HepG2 (cell line): ENCODE measurements at regions not wholly inside any gene's neighbourhood (a gene's known extent, or its start where the extent isn't known, plus 50 kb on each side); places are given as distances from the start of the nearest gene placed in this dataset.

Source experiments
- ATAC-seq: fragments of 200-7000 bp; cut with Tn5 transposase; 3 replicates; pipeline ENCODE4 v1.9.1; 2020; ENCODE audit warnings: mild to moderate bottlenecking, moderate library complexity
- BruUV-seq: library from RNA; stranded (reverse); fragments of 400-500 nt; replicated peaks from 2 replicates; lab custom pipeline; 2021; lab: Mats Ljungman, UMichigan
- CTCF ChIA-PET: fragments of 300-600 bp; formaldehyde crosslinking; extraction: SDS; loops from one replicate; lab custom pipeline; 2021; ENCODE audit warnings: low total read pairs, inconsistent platforms, low intra/inter-chr PET ratio; lab: Yijun Ruan, JAX
- POLR2A ChIA-PET: fragments of 350-600 bp; sonication (Branson Sonifier 250); formaldehyde crosslinking; loops from one replicate; lab custom pipeline; 2020; ENCODE audit warnings: antibody characterized with exemption, inconsistent platforms; lab: Yijun Ruan, JAX
- DNase-seq: peaks from one replicate; pipeline ENCODE4 v3.0.0-alpha.2; 2015; ENCODE audit warnings: low spot score
- FAIRE-seq: peaks from 3 replicates; lab custom pipeline; 2011; peaks lifted over from hg19 to GRCh38; lab: Jason Lieb, UNC
- H2AFZ ChIP-seq: one replicate; pipeline ENCODE4 v1.6.1; 2011; ENCODE audit warnings: low read length, inconsistent platforms
- H3K27ac ChIP-seq: fragments of 300-600 bp; 3 replicates; pipeline ENCODE4 v1.8.0; 2011; ENCODE audit warnings: mixed run types, mild to moderate bottlenecking, mixed read lengths, low read length, inconsistent platforms; ENCODE audit not compliant: insufficient read depth; ENCODE audit errors: extremely low read length
- H3K27me3 ChIP-seq, 2 experiments: fragments of 200-600 bp in 1 of 2; 2 replicates in 1 of 2; 3 replicates in 1 of 2; pipeline versions ENCODE4 v1.6.0 to v1.8.0; 2011; ENCODE audit warnings: low read length in 2 of 2, mild to moderate bottlenecking in 2 of 2, moderate library complexity in 2 of 2, inconsistent platforms in 1 of 2; ENCODE audit not compliant: insufficient read depth in 2 of 2, control insufficient read depth in 1 of 2
- H3K36me3 ChIP-seq, 2 experiments: fragments of 200-600 bp in 1 of 2; replicated peaks in 1 of 2; 2 replicates in 1 of 2; 3 replicates in 1 of 2; pipeline versions ENCODE4 v1.5.1 to v1.8.0; 2011; ENCODE audit warnings: low read length in 2 of 2, inconsistent platforms in 1 of 2; ENCODE audit not compliant: insufficient read depth in 2 of 2, control insufficient read depth in 1 of 2
- H3K4me1 ChIP-seq: 2 replicates; pipeline ENCODE4 v1.5.1; 2012; ENCODE audit warnings: low read length, inconsistent platforms; ENCODE audit not compliant: insufficient read depth
- H3K4me2 ChIP-seq: 2 replicates; pipeline ENCODE4 v1.6.0; 2011; ENCODE audit warnings: low read depth, low read length, inconsistent platforms
- H3K4me3 ChIP-seq, 3 experiments: fragments of 200-600 bp in 1 of 3; sonication (generic), shearing (Covaris generic) in 1 of 3; replicated peaks in 1 of 3; 2 replicates each; pipeline ENCODE4 v1.5.1; 2011 to 2016; ENCODE audit warnings: low read length in 3 of 3, inconsistent platforms in 2 of 3, low read depth in 2 of 3, mild to moderate bottlenecking in 2 of 3, control low read depth in 1 of 3, mixed read lengths in 1 of 3; ENCODE audit not compliant: insufficient read depth in 1 of 3
- H3K79me2 ChIP-seq: one replicate; pipeline ENCODE4 v1.6.1; 2011; ENCODE audit warnings: low read length, inconsistent platforms; ENCODE audit not compliant: insufficient read depth
- H3K9ac ChIP-seq: 2 replicates; pipeline ENCODE4 v1.6.0; 2011; ENCODE audit warnings: mild to moderate bottlenecking, low read depth, low read length, inconsistent platforms; ENCODE audit not compliant: insufficient read depth
- H3K9me3 ChIP-seq: 2 replicates; pipeline ENCODE4 v1.5.1; 2012; ENCODE audit warnings: mild to moderate bottlenecking, low read length
- H4K20me1 ChIP-seq: 2 replicates; pipeline ENCODE4 v1.6.0; 2011; ENCODE audit warnings: inconsistent platforms, mild to moderate bottlenecking, low read length, moderate library complexity; ENCODE audit not compliant: insufficient read depth
- ARID5B ChIP-seq: IDR thresholded peaks from 2 replicates; pipeline ENCODE4 v1.4.0; 2020; ENCODE audit warnings: mild to moderate bottlenecking, missing genetic modification reagents
- GABPA ChIP-seq, 2 experiments: IDR thresholded peaks; 2 replicates each; pipeline ENCODE4 v1.6.1; 2011 to 2016; ENCODE audit warnings: low read depth in 2 of 2, low read length in 1 of 2, missing biosample characterization in 1 of 2, missing genetic modification characterization in 1 of 2
- GFI1 ChIP-seq: sonication (generic); formaldehyde crosslinking; IDR thresholded peaks from 2 replicates; pipeline ENCODE4 v1.5.0; 2020; ENCODE audit warnings: missing genetic modification reagents, mild to moderate bottlenecking, borderline replicate concordance
- KDM2A ChIP-seq: sonication (generic); formaldehyde crosslinking; IDR thresholded peaks from 2 replicates; pipeline ENCODE4 v1.4.0; 2020; ENCODE audit warnings: low read depth, missing genetic modification reagents, borderline replicate concordance
- MED8 ChIP-seq: sonication (generic); formaldehyde crosslinking; IDR thresholded peaks from 2 replicates; pipeline ENCODE4 v1.8.1; 2023; ENCODE audit warnings: mild to moderate bottlenecking, missing genetic modification reagents; ENCODE audit not compliant: insufficient replicate concordance
- NCOA1 ChIP-seq: sonication (generic); formaldehyde crosslinking; IDR thresholded peaks from 2 replicates; pipeline ENCODE4 v1.9.0; 2021; ENCODE audit warnings: missing genetic modification reagents
- PHF5A ChIP-seq: IDR thresholded peaks from one replicate; pipeline ENCODE4 v1.6.1; 2018; ENCODE audit warnings: low read depth, missing genetic modification reagents; ENCODE audit not compliant: unreplicated experiment
- PRDM4 ChIP-seq: sonication (generic); formaldehyde crosslinking; IDR thresholded peaks from 2 replicates; pipeline ENCODE4 v1.9.0; 2021; ENCODE audit warnings: missing genetic modification reagents, borderline replicate concordance
- ZFP36L1 ChIP-seq: sonication (generic); formaldehyde crosslinking; IDR thresholded peaks from 2 replicates; pipeline ENCODE4 v1.8.0; 2022; ENCODE audit warnings: mild to moderate bottlenecking, missing genetic modification reagents, moderate library complexity
- ZNF256 ChIP-seq: sonication (generic); formaldehyde crosslinking; conservative IDR thresholded peaks from 2 replicates; pipeline ENCODE4 v1.4.0; 2020; ENCODE audit warnings: missing genetic modification reagents
- ZNF549 ChIP-seq: sonication (generic); formaldehyde crosslinking; IDR thresholded peaks from 2 replicates; pipeline ENCODE4 v1.5.0; 2020; ENCODE audit warnings: missing genetic modification reagents
- ZNF572 ChIP-seq: sonication (generic); formaldehyde crosslinking; IDR thresholded peaks from 2 replicates; pipeline ENCODE4 v1.5.1; 2020; ENCODE audit warnings: mild to moderate bottlenecking, missing genetic modification reagents
- ZNF775 ChIP-seq: sonication (generic); formaldehyde crosslinking; IDR thresholded peaks from 2 replicates; pipeline ENCODE4 v1.4.0; 2020; ENCODE audit warnings: missing genetic modification reagents, mild to moderate bottlenecking, moderate library complexity, borderline replicate concordance
- ZSCAN30 ChIP-seq: sonication (generic); formaldehyde crosslinking; IDR thresholded peaks from 2 replicates; pipeline ENCODE4 v1.5.0; 2020; ENCODE audit warnings: mild to moderate bottlenecking, missing genetic modification reagents
- WGBS: methylation state at CpG from one replicate; pipeline ENCODE4 v1.1.6; 2017; ENCODE audit warnings: low lambda C conversion rate; 5-methylcytosine and 5-hydroxymethylcytosine counted together
- in situ Hi-C: cut with HindIII; loops from 2 replicates; pipeline ENCODE4 v1.10.0; 2017; ENCODE audit warnings: low pct_unique_long_range_greater_than_20kb; ENCODE audit not compliant: extremely low pct_ligation_motif_present
- intact Hi-C: fragments of 100-400 bp; cut with micrococcal nuclease; formaldehyde crosslinking; loops from one replicate; pipeline ENCODE4 v1.10.0; 2022; ENCODE audit not compliant: unreplicated experiment

- no peak for TF ChIP-seq ARID5B (CRISPR knock-in tag)
- no peak for TF ChIP-seq ZNF256 (CRISPR knock-in tag)
- TF ChIP-seq ZFP36L1 (CRISPR knock-in tag): no peak
- TF ChIP-seq KDM2A: no peak
- TF ChIP-seq NCOA1: no peak
- TF ChIP-seq PHF5A (CRISPR knock-in tag): no peak
- no peak for TF ChIP-seq ZNF775 (CRISPR knock-in tag)
- no peak for TF ChIP-seq GABPA (IDR thresholded peaks at IDR 0.05; ENCODE audit: low read depth, low read length)
- no peak for TF ChIP-seq GABPA (CRISPR knock-in tag; IDR thresholded peaks at IDR 0.05; ENCODE audit: low read depth)
- TF ChIP-seq ZNF572 (CRISPR knock-in tag): no peak
- no peak for TF ChIP-seq GFI1
- no peak for TF ChIP-seq ZNF549 (CRISPR knock-in tag)
- TF ChIP-seq ZSCAN30 (CRISPR knock-in tag): no peak
- no peak for TF ChIP-seq PRDM4 (CRISPR knock-in tag)
- no peak for TF ChIP-seq MED8 (CRISPR knock-in tag)
- Histone ChIP-seq H3K4me2 (no peak overlapping the region), H3K27me3 (0 out of 5 replicates have a peak, but pooled peaks cover 0 to 3% of the 10 kb centered on the region in 2 experiments), H3K4me3 (no peak overlapping the region), H3K4me1 (peaks cover 47% of the 10 kb centered on the region), H3K9ac (no peak overlapping the region), H2AFZ (no peak overlapping the region), H4K20me1 (no peaks in the 10 kb centered on the region), H3K36me3 (no peaks in the 10 kb centered on the region), H3K79me2 (no peaks in the 10 kb centered on the region), H3K27ac (no peak overlapping the region), H3K9me3 (no peaks in the 10 kb centered on the region)
- WGBS: 24% methylated on average over 3 of the region's 3 CpGs
- ATAC-seq: no peak
- ChIA-PET POLR2A (no interaction called here), CTCF (no interaction called here)
- BruUV-seq: no TSS peak
- intact Hi-C loops: no loop called here
- no peak for FAIRE-seq
- in situ Hi-C loops: no loop called here
- no peak for DNase-seq
These were observed 208.6 kb downstream of the CXCL12 start for GRCh38 chr10:44176311-44176710.
